A673 (cell line): ENCODE measurements at regions not wholly inside any gene's neighbourhood (a gene's known extent, or its start where the extent isn't known, plus 50 kb on each side); places are given as distances from the start of the nearest gene placed in this dataset.

Experiments
- EZH2 ChIP-seq: fragments of 200-600 bp; sonication (generic); IDR thresholded peaks from 2 replicates; pipeline ENCODE4 v1.6.1; 2017; ENCODE audit warnings: borderline replicate concordance, low read depth, mild to moderate bottlenecking, mixed read lengths, antibody characterized with exemption, low read length; ENCODE audit not compliant: poor library complexity, severe bottlenecking
- TF ChIP-seq, protein P1 (sequence below): fragments of 300-800, 200-600 bp; sonication (generic); conservative IDR thresholded peaks from 2 replicates; pipeline ENCODE4 v1.5.1; 2017; ENCODE audit warnings: low read depth, mild to moderate bottlenecking, antibody characterized with exemption, low read length, moderate library complexity, mixed read lengths

DNA sequence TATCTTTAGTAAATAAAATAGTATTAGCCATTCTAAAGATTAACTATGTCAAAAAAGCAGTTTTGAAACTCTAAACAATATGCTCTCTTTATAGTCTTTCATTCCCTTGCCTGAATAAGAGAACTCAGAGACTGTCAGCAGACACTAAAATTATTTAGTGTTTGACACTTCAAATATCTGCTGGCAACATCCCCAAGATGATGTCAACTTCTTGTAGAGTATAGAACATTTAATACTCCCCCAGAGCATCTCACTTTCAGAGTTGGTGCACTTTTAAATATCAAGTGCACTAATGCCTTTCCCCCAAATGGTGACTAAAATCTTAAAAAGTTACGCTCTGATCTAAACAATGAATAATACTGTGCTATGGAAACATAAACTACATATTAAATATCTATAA is 374.9 kb downstream of the SLC6A15 start:
- TF ChIP-seq, protein P1, sequence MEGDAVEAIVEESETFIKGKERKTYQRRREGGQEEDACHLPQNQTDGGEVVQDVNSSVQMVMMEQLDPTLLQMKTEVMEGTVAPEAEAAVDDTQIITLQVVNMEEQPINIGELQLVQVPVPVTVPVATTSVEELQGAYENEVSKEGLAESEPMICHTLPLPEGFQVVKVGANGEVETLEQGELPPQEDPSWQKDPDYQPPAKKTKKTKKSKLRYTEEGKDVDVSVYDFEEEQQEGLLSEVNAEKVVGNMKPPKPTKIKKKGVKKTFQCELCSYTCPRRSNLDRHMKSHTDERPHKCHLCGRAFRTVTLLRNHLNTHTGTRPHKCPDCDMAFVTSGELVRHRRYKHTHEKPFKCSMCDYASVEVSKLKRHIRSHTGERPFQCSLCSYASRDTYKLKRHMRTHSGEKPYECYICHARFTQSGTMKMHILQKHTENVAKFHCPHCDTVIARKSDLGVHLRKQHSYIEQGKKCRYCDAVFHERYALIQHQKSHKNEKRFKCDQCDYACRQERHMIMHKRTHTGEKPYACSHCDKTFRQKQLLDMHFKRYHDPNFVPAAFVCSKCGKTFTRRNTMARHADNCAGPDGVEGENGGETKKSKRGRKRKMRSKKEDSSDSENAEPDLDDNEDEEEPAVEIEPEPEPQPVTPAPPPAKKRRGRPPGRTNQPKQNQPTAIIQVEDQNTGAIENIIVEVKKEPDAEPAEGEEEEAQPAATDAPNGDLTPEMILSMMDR = no peak
- TF ChIP-seq EZH2 = no peak
